WI38 (cell line): ENCODE measurements at regions not wholly inside any gene's neighbourhood (a gene's known extent, or its start where the extent isn't known, plus 50 kb on each side); places are given as distances from the start of the nearest gene placed in this dataset.

Experiments used
- H3K4me3 ChIP-seq: 2 replicates; pipeline ENCODE4 v1.5.1; 2011; ENCODE audit warnings: low read depth, mild to moderate bottlenecking, control low read depth, low read length
- TF ChIP-seq, protein P1 (sequence below): IDR thresholded peaks from 2 replicates; pipeline ENCODE4 v1.5.1; 2012; ENCODE audit warnings: low read depth, mild to moderate bottlenecking, control low read depth, low read length

DNA sequence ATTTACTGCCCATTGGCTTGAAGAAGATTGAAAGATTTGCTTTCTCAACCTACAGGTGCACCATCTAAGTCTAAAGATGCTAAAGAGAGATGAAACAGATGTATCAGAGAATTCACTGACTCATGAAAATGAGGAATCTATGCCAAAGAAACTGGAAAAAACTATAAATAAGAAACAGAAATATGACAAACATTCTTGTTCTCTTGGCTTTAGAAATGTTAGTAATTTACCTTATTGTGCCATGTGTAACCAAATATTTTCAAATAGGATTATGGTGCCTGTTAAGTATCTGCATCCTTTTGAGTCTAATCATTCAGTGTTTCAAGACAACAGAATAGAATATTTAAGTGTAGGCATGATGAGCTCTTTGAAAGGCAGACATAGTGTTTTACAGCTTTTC lies 271.5 kb downstream of the MEX3B start:
- TF ChIP-seq, protein P1, sequence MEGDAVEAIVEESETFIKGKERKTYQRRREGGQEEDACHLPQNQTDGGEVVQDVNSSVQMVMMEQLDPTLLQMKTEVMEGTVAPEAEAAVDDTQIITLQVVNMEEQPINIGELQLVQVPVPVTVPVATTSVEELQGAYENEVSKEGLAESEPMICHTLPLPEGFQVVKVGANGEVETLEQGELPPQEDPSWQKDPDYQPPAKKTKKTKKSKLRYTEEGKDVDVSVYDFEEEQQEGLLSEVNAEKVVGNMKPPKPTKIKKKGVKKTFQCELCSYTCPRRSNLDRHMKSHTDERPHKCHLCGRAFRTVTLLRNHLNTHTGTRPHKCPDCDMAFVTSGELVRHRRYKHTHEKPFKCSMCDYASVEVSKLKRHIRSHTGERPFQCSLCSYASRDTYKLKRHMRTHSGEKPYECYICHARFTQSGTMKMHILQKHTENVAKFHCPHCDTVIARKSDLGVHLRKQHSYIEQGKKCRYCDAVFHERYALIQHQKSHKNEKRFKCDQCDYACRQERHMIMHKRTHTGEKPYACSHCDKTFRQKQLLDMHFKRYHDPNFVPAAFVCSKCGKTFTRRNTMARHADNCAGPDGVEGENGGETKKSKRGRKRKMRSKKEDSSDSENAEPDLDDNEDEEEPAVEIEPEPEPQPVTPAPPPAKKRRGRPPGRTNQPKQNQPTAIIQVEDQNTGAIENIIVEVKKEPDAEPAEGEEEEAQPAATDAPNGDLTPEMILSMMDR: no peak
- no peak overlapping the region for H3K4me3 ChIP-seq

DNA sequence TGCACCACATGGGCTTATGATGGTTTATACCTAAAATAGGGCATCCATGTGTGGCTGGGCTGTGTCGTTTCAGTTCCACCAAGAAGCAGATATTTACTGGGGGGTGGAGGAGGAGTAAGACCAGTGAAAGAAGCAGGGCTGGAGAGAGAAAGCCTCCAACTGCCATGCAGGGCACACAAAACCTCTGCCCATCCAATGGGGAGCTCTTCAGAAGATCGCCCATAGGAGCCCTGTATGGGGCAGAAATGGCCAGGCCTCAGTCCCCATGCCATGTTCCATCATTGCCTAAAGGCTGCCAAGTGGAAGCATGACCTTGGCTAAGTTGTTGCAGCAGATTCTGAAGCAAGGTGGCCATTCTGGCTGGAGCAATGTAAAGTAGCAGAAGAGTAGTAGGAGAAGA lies 277.0 kb downstream of the MEX3B start:
- TF ChIP-seq, protein P1: no peak
- H3K4me3 ChIP-seq: no peak overlapping the region

DNA sequence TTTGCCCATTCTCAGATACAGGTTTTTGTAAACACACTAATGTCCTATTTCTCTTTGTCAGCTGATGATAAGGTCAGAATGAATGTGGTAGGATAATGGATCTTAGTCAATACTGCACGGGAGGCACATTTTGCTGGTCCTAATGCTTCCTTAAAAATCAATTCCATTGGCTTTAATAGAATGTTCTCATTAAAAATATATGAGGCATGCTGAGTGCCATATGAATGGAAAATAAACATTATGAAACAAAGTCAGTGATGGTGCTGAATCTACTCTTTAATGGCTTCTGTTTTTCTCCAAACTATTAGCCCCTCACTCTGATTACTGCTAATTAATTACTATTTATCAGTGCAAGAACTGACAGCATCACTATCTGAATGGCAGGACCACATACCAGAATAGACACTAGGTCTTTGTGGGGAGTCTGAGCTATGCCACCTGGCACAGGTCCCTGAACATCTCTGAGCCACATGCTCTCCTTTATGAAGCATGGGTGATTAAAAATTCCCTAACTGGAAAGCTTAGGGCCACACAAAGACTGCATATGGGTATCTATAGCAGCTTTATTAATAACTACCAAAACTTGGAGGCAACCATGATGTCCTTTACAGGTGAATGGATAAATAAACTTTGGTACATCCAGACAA lies 278.9 kb downstream of the MEX3B start:
- H3K4me3 ChIP-seq: no peak overlapping the region
- TF ChIP-seq, protein P1: no peak

DNA sequence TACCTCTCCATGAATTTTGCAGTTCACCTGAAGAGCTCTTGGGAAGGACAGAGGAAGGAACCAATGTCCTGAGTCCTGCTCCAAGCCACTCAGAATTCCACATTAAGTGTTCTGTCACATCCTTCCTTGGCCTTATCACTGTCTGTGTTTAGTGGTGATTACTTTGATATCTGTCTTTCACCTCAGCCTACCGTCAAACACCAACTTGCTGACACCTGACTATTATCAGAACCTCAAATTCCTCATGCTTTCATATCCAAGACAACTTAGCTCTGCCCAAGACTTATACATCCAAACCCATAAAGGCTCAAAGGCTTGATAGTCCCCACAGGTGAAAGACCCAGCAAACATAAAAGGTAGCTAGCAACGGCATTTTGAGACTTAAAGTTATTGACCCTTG lies 280.0 kb downstream of the MEX3B start:
- TF ChIP-seq, protein P1: no peak
- H3K4me3 ChIP-seq: no peak overlapping the region

DNA sequence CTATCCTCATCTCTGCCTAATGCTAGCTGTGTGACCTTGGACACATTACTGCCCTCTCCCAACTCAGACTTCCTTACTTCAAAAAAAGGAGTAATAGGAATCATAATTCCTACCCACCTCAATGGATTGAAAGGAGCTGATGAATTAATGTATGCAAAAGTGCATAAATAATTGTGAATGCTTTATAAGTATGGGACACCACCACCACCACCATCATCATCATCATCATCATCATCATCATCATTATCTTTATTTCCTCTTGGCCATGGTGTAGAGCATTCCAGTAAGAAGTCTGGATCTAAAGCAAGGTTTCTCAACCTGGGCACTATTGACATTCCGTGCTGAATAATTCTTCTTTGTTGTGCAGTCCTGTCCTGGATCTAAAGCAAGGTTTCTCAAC lies 282.5 kb downstream of the MEX3B start:
- H3K4me3 ChIP-seq: no peak overlapping the region
- TF ChIP-seq, protein P1: no peak

DNA sequence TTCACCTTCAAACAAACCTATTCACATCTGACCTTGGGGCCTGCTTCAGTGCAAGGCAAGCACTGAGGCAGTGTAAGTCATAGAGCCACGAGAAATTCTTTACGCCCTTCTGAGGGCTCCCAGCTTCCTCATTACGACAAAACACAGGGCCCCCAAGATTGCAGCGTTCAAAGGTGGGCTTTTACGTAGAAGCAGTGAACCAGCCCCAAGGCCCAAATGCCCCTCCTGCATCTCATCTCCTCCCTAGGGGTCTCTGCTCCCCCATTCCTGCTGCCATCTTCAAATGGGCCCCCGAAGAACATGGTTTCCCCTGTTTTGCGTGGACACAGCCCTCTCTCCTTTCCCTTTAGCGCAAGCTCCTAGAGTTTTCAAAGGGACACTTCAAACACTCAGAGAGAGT lies 285.1 kb downstream of the MEX3B start:
- no peak overlapping the region for H3K4me3 ChIP-seq
- TF ChIP-seq, protein P1: no peak

DNA sequence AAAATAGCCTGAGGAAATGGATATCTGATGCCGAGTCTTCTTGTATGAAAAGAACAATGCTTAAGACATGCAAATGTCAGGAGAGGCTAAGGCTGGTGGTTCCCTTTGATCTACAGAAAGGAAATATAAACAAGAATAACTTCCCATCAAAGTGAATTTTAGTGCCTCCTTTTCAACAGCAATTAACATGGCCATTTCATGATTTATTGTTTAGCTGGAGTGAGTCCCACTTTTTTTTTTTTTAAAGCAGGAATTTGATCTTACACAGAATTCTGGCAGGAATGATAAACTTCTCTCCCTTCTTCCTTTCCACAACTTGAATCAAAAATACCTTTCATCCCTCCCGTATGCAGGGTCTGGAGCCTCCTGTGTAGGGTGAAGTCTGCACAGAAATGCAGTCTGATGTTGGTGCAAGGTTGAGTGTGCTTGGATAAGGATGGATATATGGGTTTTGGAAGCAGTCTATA lies 287.0 kb downstream of the MEX3B start:
- H3K4me3 ChIP-seq: no peak overlapping the region
- TF ChIP-seq, protein P1: no peak
